ENCODE measurements at regions not wholly inside any gene's neighbourhood (a gene's known extent, or its start where the extent isn't known, plus 50 kb on each side); places are given as distances from the start of the nearest gene placed in this dataset.

- H2BK20ac ChIP-seq (ENCODE audit: low read length), result no peak overlapping the region
- H2AFZ ChIP-seq (ENCODE audit: low read length), result no peak overlapping the region
- TF ChIP-seq SIN3A (conservative IDR thresholded peaks at IDR 0.05 in 1 of 2, IDR thresholded peaks at IDR 0.05 in 1 of 2; ENCODE audit: low read depth in 1 of 2, low read length in 2 of 2), result no peak
- no peak for TF ChIP-seq CREB1 (IDR thresholded peaks at IDR 0.05)
- no peak for TF ChIP-seq MAX (IDR thresholded peaks at IDR 0.05)
- TF ChIP-seq ZNF274 (IDR thresholded peaks at IDR 0.05; ENCODE audit: borderline replicate concordance, extremely low read depth, low read length), result no peak
- TF ChIP-seq TBP (IDR thresholded peaks at IDR 0.05; ENCODE audit: low read depth, low read length), result no peak
- no peak for TF ChIP-seq NANOG (IDR thresholded peaks at IDR 0.05; ENCODE audit: insufficient read depth, low read depth, low read length, poor library complexity, severe bottlenecking)
- TF ChIP-seq GABPA (IDR thresholded peaks at IDR 0.05; ENCODE audit: borderline replicate concordance, insufficient read depth, low read length), result no peak
- TF ChIP-seq EZH2 (IDR thresholded peaks at IDR 0.05; ENCODE audit: low read depth, low read length, severe bottlenecking), result no peak
- TF ChIP-seq RFX5 (IDR thresholded peaks at IDR 0.05; ENCODE audit: borderline replicate concordance, low read depth, low read length), result no peak
- TF ChIP-seq, protein P1, sequence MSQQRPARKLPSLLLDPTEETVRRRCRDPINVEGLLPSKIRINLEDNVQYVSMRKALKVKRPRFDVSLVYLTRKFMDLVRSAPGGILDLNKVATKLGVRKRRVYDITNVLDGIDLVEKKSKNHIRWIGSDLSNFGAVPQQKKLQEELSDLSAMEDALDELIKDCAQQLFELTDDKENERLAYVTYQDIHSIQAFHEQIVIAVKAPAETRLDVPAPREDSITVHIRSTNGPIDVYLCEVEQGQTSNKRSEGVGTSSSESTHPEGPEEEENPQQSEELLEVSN (IDR thresholded peaks at IDR 0.05), result no peak
- no peak overlapping the region for H3K14ac ChIP-seq (ENCODE audit: insufficient read length)
- H2AK5ac ChIP-seq (ENCODE audit: low read depth, low read length), result no peak overlapping the region
- H3K27ac ChIP-seq (ENCODE audit: low read depth, low read length), result no peak overlapping the region
- H3K79me2 ChIP-seq (ENCODE audit: control insufficient read depth in 1 of 2, insufficient read depth in 2 of 2, low read length in 2 of 2), result no peaks in the 10 kb centered on the region
- no peak overlapping the region for H4K8ac ChIP-seq (ENCODE audit: extremely low read depth, insufficient read depth, low read length)
- no peak overlapping the region for H3K23ac ChIP-seq (ENCODE audit: insufficient read length)
- WGBS, 2 experiments (ENCODE audit: extremely low coverage in 1 of 2, insufficient coverage in 1 of 2, insufficient read length in 1 of 2, insufficient replicate concordance in 2 of 2, low coverage in 1 of 2, low lambda C conversion rate in 2 of 2, missing lambda C conversion rate in 1 of 2), result 89% methylated on average over 9 of the region's 9 CpGs; no CpG with 5 or more reads in 1 of the 2 experiments
- no peaks in the 10 kb centered on the region for H4K20me1 ChIP-seq (replicated peaks in 1 of 2; ENCODE audit: control insufficient read depth in 1 of 2, insufficient read depth in 2 of 2, low read length in 2 of 2)
- no peak overlapping the region for H4K91ac ChIP-seq (replicated peaks; ENCODE audit: insufficient read length, low read length)
- no peaks in the 10 kb centered on the region for H3K27me3 ChIP-seq (replicated peaks in 1 of 4; ENCODE audit: control insufficient read depth in 3 of 4, extremely low read depth in 1 of 4, insufficient read depth in 3 of 4, low read length in 3 of 4)
- H3K36me3 ChIP-seq (ENCODE audit: control insufficient read depth in 2 of 4, insufficient read depth in 4 of 4, low read length in 3 of 4), result no peaks in the 10 kb centered on the region
- no peaks in the 10 kb centered on the region; the same call in 1 of the 2 replicates for H3K23me2 ChIP-seq (ENCODE audit: low read depth, low read length)
- no peak overlapping the region for H3K56ac ChIP-seq (replicated peaks; ENCODE audit: insufficient read length, low read depth, low read length)
- no peak overlapping the region for H2BK5ac ChIP-seq (ENCODE audit: low read depth, low read length)
- H3K4me1 ChIP-seq (replicated peaks in 1 of 4; ENCODE audit: control insufficient read depth in 3 of 4, insufficient read depth in 4 of 4, low read length in 3 of 4), result peaks cover 0 to 4% (median 0%) of the 10 kb centered on the region in 4 experiments; a peak in 2 of 7 replicates
- H4K5ac ChIP-seq (ENCODE audit: insufficient read length, low read depth, low read length), result no peak overlapping the region
- FAIRE-seq, result no peak
- H3K18ac ChIP-seq (ENCODE audit: extremely low read depth, low read length), result no peak overlapping the region
- H3K4me2 ChIP-seq (ENCODE audit: insufficient read depth in 1 of 2, low read depth in 2 of 2, low read length in 2 of 2), result no peak overlapping the region
- no peaks in the 10 kb centered on the region for H3K9me3 ChIP-seq (ENCODE audit: insufficient read depth in 2 of 2, low read depth in 1 of 2, low read length in 1 of 2)
- no peak overlapping the region for H2BK12ac ChIP-seq (ENCODE audit: low read depth, low read length)
- no peak overlapping the region for H2BK120ac ChIP-seq (replicated peaks; ENCODE audit: low read depth, low read length)
- no peak overlapping the region for H3K4ac ChIP-seq (replicated peaks; ENCODE audit: insufficient read length, low read depth, low read length)
- peak in 1 of 2 experiments; percentile 27 for DNase-seq (ENCODE audit: low read depth in 1 of 2, low spot score in 2 of 2)
- CTCF ChIA-PET (ENCODE audit: partially characterized antibody), result no interaction called here
- POLR2A ChIA-PET (ENCODE audit: partially characterized antibody), result no interaction called here
- H3K4me3 ChIP-seq (ENCODE audit: extremely low read depth in 1 of 4, insufficient read depth in 2 of 4, low read depth in 3 of 4, low read length in 4 of 4), result no peak overlapping the region
- H3K9ac ChIP-seq (replicated peaks in 1 of 4; ENCODE audit: extremely low read depth in 1 of 4, low read depth in 3 of 4, low read length in 3 of 4), result no peak overlapping the region
- H2BK15ac ChIP-seq (ENCODE audit: low read length), result no peak overlapping the region
- H3K79me1 ChIP-seq (ENCODE audit: low read depth, low read length), result no peaks in the 10 kb centered on the region
Measured at GRCh38 chr22:26860301-26860700, 202.9 kb downstream of the MIAT start.

Measured in H1 (cell line).